K562 (cell line): ENCODE measurements at regions not wholly inside any gene's neighbourhood (a gene's known extent, or its start where the extent isn't known, plus 50 kb on each side); places are given as distances from the start of the nearest gene placed in this dataset.

Source experiments
- ATAC-seq: fragments of 200-7000 bp; cut with Tn5 transposase; 3 replicates; pipeline ENCODE4 v1.9.1; 2020; ENCODE audit warnings: moderate library complexity
- BruUV-seq: library from RNA; stranded (reverse); fragments of 400-500 nt; replicated peaks from 2 replicates; lab custom pipeline; 2021; lab: Mats Ljungman, UMichigan
- CTCF ChIA-PET: fragments of 300-600 bp; formaldehyde crosslinking; extraction: SDS; loops from one replicate; lab custom pipeline; 2021; ENCODE audit warnings: low intra/inter-chr PET ratio; lab: Yijun Ruan, JAX
- POLR2A ChIA-PET: fragments of 300-600, 350-650 bp; sonication (Branson Sonifier 250); formaldehyde crosslinking; extraction: SDS; loops from one replicate; lab custom pipeline; 2021; ENCODE audit warnings: antibody characterized with exemption, inconsistent platforms; lab: Yijun Ruan, JAX
- DNase-seq, 4 experiments: peaks; one replicate each; pipeline versions ENCODE4 v3.0.0 to v3.0.0-alpha.2; 2011 to 2018; ENCODE audit warnings: low spot score in 3 of 4, mixed read lengths in 3 of 4; ENCODE audit errors: extremely low read depth in 1 of 4
- FAIRE-seq: peaks from 2 replicates; lab custom pipeline; 2011; peaks lifted over from hg19 to GRCh38; lab: Jason Lieb, UNC
- H2AFZ ChIP-seq: 2 replicates; pipeline ENCODE4 v1.6.0; 2011; ENCODE audit warnings: low read depth, low read length, control low read depth, inconsistent platforms
- H3K27ac ChIP-seq: fragments of 200-600 bp; 3 replicates; pipeline ENCODE4 v1.8.0; 2011; ENCODE audit warnings: low read depth, mild to moderate bottlenecking, control low read depth, inconsistent platforms, low read length, moderate library complexity, mixed read lengths; ENCODE audit errors: extremely low read depth
- H3K27me3 ChIP-seq, 2 experiments: fragments of 300-600 bp in 1 of 2; 2 replicates in 1 of 2; 3 replicates in 1 of 2; pipeline versions ENCODE4 v1.6.0 to v1.8.0; 2011; ENCODE audit warnings: inconsistent platforms in 2 of 2, low read length in 2 of 2, mild to moderate bottlenecking in 1 of 2, mixed read lengths in 1 of 2, moderate library complexity in 1 of 2; ENCODE audit not compliant: control insufficient read depth in 2 of 2, insufficient read depth in 2 of 2
- H3K36me3 ChIP-seq: fragments of 300-600 bp; 3 replicates; pipeline ENCODE4 v1.8.0; 2011; ENCODE audit warnings: mild to moderate bottlenecking, low read length, inconsistent platforms; ENCODE audit not compliant: control insufficient read depth, insufficient read depth
- H3K4me1 ChIP-seq, 2 experiments: fragments of 200-600 bp in 1 of 2; replicated peaks in 1 of 2; 2 replicates in 1 of 2; 3 replicates in 1 of 2; pipeline versions ENCODE4 v1.5.1 to v1.8.0; 2011; ENCODE audit warnings: inconsistent platforms in 2 of 2, low read length in 2 of 2, mild to moderate bottlenecking in 1 of 2, mixed read lengths in 1 of 2, moderate library complexity in 1 of 2; ENCODE audit not compliant: control insufficient read depth in 2 of 2, insufficient read depth in 2 of 2
- H3K4me2 ChIP-seq: 2 replicates; pipeline ENCODE4 v1.6.1; 2011; ENCODE audit warnings: low read length, control low read depth, inconsistent platforms, mixed read lengths; ENCODE audit not compliant: insufficient read depth
- H3K4me3 ChIP-seq: fragments of 200-600 bp; sonication (generic), shearing (Covaris generic); 2 replicates; pipeline ENCODE4 v1.5.1; 2016; ENCODE audit warnings: control low read depth, inconsistent platforms
- H3K79me2 ChIP-seq: fragments of 200-600 bp; 3 replicates; pipeline ENCODE4 v1.8.0; 2011; ENCODE audit warnings: low read length, inconsistent platforms; ENCODE audit not compliant: control insufficient read depth, insufficient read depth
- H3K9ac ChIP-seq, 2 experiments: 2 replicates each; pipeline versions ENCODE4 v1.6.0 to v1.6.1; 2011; ENCODE audit warnings: low read depth in 2 of 2, low read length in 2 of 2, control low read depth in 1 of 2, inconsistent platforms in 1 of 2, mild to moderate bottlenecking in 1 of 2, mixed read lengths in 1 of 2; ENCODE audit not compliant: insufficient read depth in 1 of 2
- H3K9me1 ChIP-seq: one replicate; pipeline ENCODE4 v1.6.0; 2011; ENCODE audit warnings: inconsistent platforms, mild to moderate bottlenecking, low read length, moderate library complexity; ENCODE audit not compliant: control insufficient read depth, insufficient read depth
- H3K9me3 ChIP-seq: replicated peaks from 2 replicates; pipeline ENCODE4 v1.5.1; 2011; ENCODE audit warnings: low read depth, low read length, inconsistent platforms; ENCODE audit not compliant: control insufficient read depth, insufficient read depth
- H4K20me1 ChIP-seq: replicated peaks from 2 replicates; pipeline ENCODE4 v1.6.1; 2011; ENCODE audit warnings: low read length, inconsistent platforms, mixed read lengths; ENCODE audit not compliant: control insufficient read depth, insufficient read depth
- CBX8 ChIP-seq: fragments of 200-600 bp; sonication (generic); IDR thresholded peaks from 2 replicates; pipeline ENCODE4 v1.6.1; 2012; ENCODE audit warnings: borderline replicate concordance, mixed run types, low read depth, mild to moderate bottlenecking, moderate library complexity, mixed read lengths, low read length, control low read depth, inconsistent platforms; ENCODE audit not compliant: poor library complexity, severe bottlenecking; ENCODE audit errors: extremely low read depth
- ETV1 ChIP-seq: fragments of 450-650 bp; conservative IDR thresholded peaks from 2 replicates; pipeline ENCODE4 v1.6.1; 2016; ENCODE audit warnings: missing genetic modification characterization, control low read depth, low read depth, missing compliant biosample characterization
- FOXA1 ChIP-seq: fragments of 450-650 bp; IDR thresholded peaks from 2 replicates; pipeline ENCODE4 v1.6.1; 2016; ENCODE audit warnings: mild to moderate bottlenecking, borderline replicate concordance
- MAFF ChIP-seq: IDR thresholded peaks from 2 replicates; pipeline ENCODE4 v1.6.1; 2012; ENCODE audit warnings: low read length, improper control_type of control experiment
- NFATC3 ChIP-seq: fragments of 450-650 bp; IDR thresholded peaks from 2 replicates; pipeline ENCODE4 v1.6.1; 2017; ENCODE audit warnings: mild to moderate bottlenecking
- SRSF9 ChIP-seq: fragments of 200-400 bp; formaldehyde crosslinking; IDR thresholded peaks from 2 replicates; pipeline ENCODE4 v1.6.1; 2017; ENCODE audit warnings: low read depth, low read length, borderline replicate concordance
- TRIM28 ChIP-seq: fragments of 450-650 bp; IDR thresholded peaks from 2 replicates; pipeline ENCODE4 v1.6.1; 2017
- ZKSCAN8 ChIP-seq: fragments of 200-800 bp; sonication (Bioruptor generic); IDR thresholded peaks from 2 replicates; pipeline ENCODE4 v1.6.1; 2016; ENCODE audit warnings: missing genetic modification characterization, missing compliant biosample characterization
- ZNF316 ChIP-seq: fragments of 450-650 bp; IDR thresholded peaks from 2 replicates; pipeline ENCODE4 v1.6.1; 2016
- ZNF717 ChIP-seq: fragments of 250-450 bp; sonication (Bioruptor Pico); IDR thresholded peaks from 2 replicates; pipeline ENCODE4 v1.5.0; 2021
- WGBS: fragments of 100-300 bp; shearing (Covaris generic); methylation state at CpG from one replicate; pipeline ENCODE4 v1.1.6; 2016; ENCODE audit warnings: low coverage, mixed read lengths; ENCODE audit not compliant: insufficient coverage; ENCODE audit errors: missing lambda C conversion rate; 5-methylcytosine and 5-hydroxymethylcytosine counted together
- in situ Hi-C: fragments of 300-500 bp; cut with MboI; formaldehyde crosslinking; loops from 4 replicates; pipeline ENCODE4 v1.15.0; 2018; ENCODE audit warnings: inconsistent platforms, mixed read lengths
- intact Hi-C: fragments of 100-400 bp; cut with micrococcal nuclease; formaldehyde crosslinking; loops from 2 replicates; pipeline ENCODE4 v1.14.2; 2022
- TF ChIP-seq, protein P1 (sequence below): sonication (generic); formaldehyde crosslinking; IDR thresholded peaks from 2 replicates; pipeline ENCODE4 v1.8.0; 2022; ENCODE audit warnings: mild to moderate bottlenecking, missing genetic modification reagents

DNA sequence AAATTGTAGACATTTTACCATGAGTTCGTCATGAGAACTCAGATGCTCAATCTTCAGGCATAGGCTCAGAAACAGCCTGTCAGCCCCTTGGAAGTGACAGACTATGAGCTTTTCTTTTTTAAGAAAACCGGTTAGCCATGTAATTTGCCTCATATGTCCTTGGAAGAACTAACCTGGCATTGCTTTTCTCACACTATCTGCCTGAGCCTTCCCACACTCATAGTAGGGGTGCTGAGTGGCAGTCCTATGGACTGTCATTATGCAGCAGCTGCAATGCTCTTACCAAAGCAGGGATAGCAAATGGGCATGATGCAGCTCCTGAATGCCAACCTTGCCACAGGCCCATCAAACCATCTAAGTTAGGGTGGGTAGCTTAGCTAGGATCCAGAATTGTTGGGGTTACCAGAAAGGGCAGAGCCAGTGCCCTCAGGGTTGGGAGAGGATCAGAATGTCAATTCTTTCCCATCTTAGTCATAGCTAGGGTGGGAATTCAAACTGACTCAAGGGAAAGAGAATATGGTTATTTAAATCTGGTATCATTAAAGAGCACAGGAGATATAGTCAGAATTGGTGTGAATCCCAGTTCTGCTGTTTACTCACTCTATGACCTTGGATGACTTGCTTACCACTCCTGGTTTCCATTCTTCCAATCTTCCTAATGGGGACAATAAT, 230.6 kb upstream of the CPEB2 start:
- DNase-seq (no peak), FAIRE-seq (no peak), ATAC-seq (no peak)
- ChIA-PET CTCF (no interaction called here), POLR2A (interaction anchor here (0.6 kb wide), 1 partner anchor 84 kb away, joined by 3 read pairs; no protein-coding TSS in a partner anchor)
- Histone ChIP-seq H3K79me2 (no peaks in the 10 kb centered on the region), H3K9ac (no peak overlapping the region), H3K9me1 (no peaks in the 10 kb centered on the region), H3K4me1 (no peaks in the 10 kb centered on the region), H3K4me3 (no peak overlapping the region), H3K4me2 (no peak overlapping the region), H3K36me3 (no peaks in the 10 kb centered on the region), H3K27ac (no peak overlapping the region), H3K27me3 (no peaks in the 10 kb centered on the region), H4K20me1 (no peaks in the 10 kb centered on the region), H3K9me3 (no peaks in the 10 kb centered on the region), H2AFZ (no peak overlapping the region)
- BruUV-seq: no TSS peak
- intact Hi-C loops: no loop called here
- TF ChIP-seq FOXA1: no peak
- in situ Hi-C loops: no loop called here
- WGBS: 3% methylated on average over 2 of the region's 2 CpGs

DNA sequence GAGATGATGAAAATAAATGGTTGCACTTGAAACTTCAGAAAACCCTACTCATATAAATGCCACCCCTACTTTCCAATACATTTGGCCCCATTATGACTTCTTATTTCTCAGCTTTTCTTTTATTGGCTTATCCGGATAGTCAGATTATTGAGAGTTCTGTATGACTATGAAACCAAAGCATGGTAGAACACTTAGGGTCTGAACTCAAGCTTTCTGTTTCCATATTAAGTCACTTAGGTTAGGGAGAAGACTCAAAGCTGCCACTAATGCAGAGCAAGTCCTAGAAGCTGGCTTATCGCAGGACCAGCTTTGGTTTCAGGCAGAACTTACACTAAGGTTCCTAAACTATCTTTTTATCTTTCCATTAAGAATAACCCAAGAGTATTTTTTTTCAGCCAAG, 229.9 kb upstream of the CPEB2 start:
- intact Hi-C loops: no loop called here
- DNase-seq (no peak), FAIRE-seq (no peak), ATAC-seq (no peak)
- Histone ChIP-seq H3K9ac (no peak overlapping the region), H3K27me3 (no peaks in the 10 kb centered on the region), H3K4me1 (no peaks in the 10 kb centered on the region), H3K27ac (no peak overlapping the region), H3K79me2 (no peaks in the 10 kb centered on the region), H3K9me3 (no peaks in the 10 kb centered on the region), H3K4me2 (no peak overlapping the region), H4K20me1 (no peaks in the 10 kb centered on the region), H3K36me3 (no peaks in the 10 kb centered on the region), H3K9me1 (no peaks in the 10 kb centered on the region), H2AFZ (no peak overlapping the region), H3K4me3 (no peak overlapping the region)
- in situ Hi-C loops: no loop called here
- WGBS: 3% methylated on average over 2 of the region's 2 CpGs
- CTCF ChIA-PET: no interaction called here
- BruUV-seq: no TSS peak
- POLR2A ChIA-PET: no interaction called here
- TF ChIP-seq ZNF316 (no peak), CBX8 (no peak), ZKSCAN8 (CRISPR knock-in tag) (no peak), ETV1 (tag) (no peak), MAFF (no peak), TRIM28 (no peak), ZNF717 (CRISPR knock-in tag) (no peak), NFATC3 (no peak), SRSF9 (no peak)
- TF ChIP-seq, protein P1, sequence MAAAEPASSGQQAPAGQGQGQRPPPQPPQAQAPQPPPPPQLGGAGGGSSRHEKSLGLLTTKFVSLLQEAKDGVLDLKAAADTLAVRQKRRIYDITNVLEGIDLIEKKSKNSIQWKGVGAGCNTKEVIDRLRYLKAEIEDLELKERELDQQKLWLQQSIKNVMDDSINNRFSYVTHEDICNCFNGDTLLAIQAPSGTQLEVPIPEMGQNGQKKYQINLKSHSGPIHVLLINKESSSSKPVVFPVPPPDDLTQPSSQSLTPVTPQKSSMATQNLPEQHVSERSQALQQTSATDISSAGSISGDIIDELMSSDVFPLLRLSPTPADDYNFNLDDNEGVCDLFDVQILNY (CRISPR knock-in tag): no peak
